ENCODE measurements at regions not wholly inside any gene's neighbourhood (a gene's known extent, or its start where the extent isn't known, plus 50 kb on each side); places are given as distances from the start of the nearest gene placed in this dataset.
A peak's percentile ranks its signal among the peaks of the same experiment; 100 is the strongest.

GRCh38 chr20:63087872-63088680 is 81.3 kb upstream of the BHLHE23 start:
- Mint-ChIP-seq H3K27me3 (no peaks in the 10 kb centered on the region), H3K27ac (no peak overlapping the region), H3K36me3 (ENCODE audit: low read depth) (no peaks in the 10 kb centered on the region), H3K4me3 (no peak overlapping the region), H3K4me1 (no peaks in the 10 kb centered on the region), H3K9me3 (no peaks in the 10 kb centered on the region)
- POLR2A ChIA-PET: no interaction called here
- DNase-seq: no peak
- CTCF ChIA-PET: no interaction called here

GRCh38 chr20:63087236-63087871 is 80.6 kb upstream of the BHLHE23 start:
- H3K27me3 Mint-ChIP-seq: no peaks in the 10 kb centered on the region

DNA sequence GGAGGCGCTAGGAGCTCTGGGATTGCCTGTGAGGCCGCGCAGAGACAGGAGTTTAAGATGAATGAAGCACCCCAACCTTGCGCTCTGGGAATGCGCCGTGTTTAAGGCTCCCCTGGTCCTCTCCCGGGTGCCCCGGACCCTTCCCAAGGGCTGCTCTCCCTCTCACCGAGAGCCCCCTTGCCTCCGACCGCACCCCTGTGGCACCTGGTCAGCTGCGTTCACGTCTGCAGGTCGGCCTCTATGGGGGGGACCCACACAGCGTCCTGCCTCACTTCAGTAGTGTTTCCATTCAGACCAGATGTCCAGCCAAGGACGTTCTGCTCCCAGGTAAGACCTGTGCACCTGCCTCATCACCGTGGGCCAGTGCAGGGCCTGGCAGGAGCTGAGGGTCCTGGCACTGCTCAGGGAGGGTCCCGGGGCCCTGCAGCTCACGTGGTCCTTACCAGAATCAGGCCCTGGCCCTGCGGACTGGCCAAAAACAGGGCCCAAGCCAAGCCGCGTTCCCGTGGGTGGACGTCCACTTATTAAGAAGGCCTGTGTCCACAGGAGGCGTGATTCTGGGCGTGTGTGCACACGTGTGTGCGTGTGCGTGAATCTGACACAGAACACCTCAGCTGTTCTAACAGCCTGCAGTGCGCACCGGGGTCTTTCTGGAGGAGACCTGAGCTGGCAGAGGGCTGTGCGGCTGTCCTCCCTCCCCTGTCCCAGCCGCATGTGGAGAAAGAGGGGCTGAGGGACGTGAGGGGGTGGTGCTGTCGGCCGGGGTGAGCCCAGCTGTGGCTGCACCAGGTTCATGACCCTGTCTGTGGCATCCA is 79.9 kb upstream of the BHLHE23 start:
- POLR2A ChIA-PET: no interaction called here

More at GRCh38 chr20:63087236-63087871, 80.6 kb upstream of the BHLHE23 start:
- Mint-ChIP-seq H3K4me1 (no peaks in the 10 kb centered on the region), H3K36me3 (ENCODE audit: low read depth) (no peaks in the 10 kb centered on the region), H3K27ac (no peak overlapping the region), H3K4me3 (no peak overlapping the region), H3K9me3 (no peaks in the 10 kb centered on the region)
- ChIA-PET POLR2A (no interaction called here), CTCF (no interaction called here)
- no peak for DNase-seq

DNA sequence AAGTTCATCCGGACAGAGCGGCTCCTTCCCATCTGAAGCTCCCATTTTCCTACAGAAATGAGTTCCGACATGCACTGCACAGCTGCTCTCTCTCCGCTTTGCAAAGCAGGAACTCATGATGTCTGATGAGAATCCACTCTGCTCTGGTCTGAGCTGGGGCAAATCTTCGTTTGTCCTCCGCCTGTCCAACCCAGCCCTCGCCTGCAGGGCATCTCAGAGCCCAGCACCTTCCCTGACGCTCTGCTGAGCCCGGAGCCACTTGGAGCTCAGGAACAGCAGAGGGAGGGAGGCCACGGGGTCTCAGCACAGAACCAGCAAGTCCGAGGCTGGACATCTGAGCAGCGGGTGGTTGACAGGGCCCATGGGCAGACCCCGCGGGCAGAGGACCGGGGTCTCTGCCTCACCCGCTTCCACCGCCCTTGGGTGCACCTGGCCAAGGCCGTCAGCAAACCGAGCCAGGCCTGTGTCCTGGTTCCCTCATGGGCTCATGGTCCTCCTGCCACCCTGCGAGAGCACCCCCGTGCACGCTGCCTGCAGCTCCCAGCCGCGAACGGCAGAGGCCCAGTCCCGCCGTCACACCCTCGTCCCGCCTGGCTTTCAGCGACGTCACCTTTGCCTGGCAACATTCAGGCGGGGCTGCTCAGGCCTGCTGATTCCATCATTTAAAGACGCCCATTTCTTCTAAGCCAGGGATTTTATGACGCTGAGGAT is 78.5 kb upstream of the BHLHE23 start:
- DNase-seq: no peak
- Mint-ChIP-seq H3K36me3 (ENCODE audit: low read depth) (no peaks in the 10 kb centered on the region), H3K4me3 (no peak overlapping the region), H3K27ac (no peak overlapping the region), H3K27me3 (no peaks in the 10 kb centered on the region), H3K4me1 (no peaks in the 10 kb centered on the region), H3K9me3 (no peaks in the 10 kb centered on the region)
- CTCF ChIA-PET: no interaction called here
- POLR2A ChIA-PET: no interaction called here

More for the DNA sequence above, 79.9 kb upstream of the BHLHE23 start:
- Mint-ChIP-seq H3K4me1 (no peaks in the 10 kb centered on the region), H3K4me3 (no peak overlapping the region), H3K9me3 (no peaks in the 10 kb centered on the region), H3K36me3 (ENCODE audit: low read depth) (no peaks in the 10 kb centered on the region), H3K27me3 (no peaks in the 10 kb centered on the region), H3K27ac (no peak overlapping the region)
- CTCF ChIA-PET: no interaction called here
- no peak for DNase-seq

- Mint-ChIP-seq H3K27ac (no peak overlapping the region), H3K4me3 (no peak overlapping the region), H3K27me3 (no peaks in the 10 kb centered on the region), H3K4me1 (no peaks in the 10 kb centered on the region), H3K9me3 (no peaks in the 10 kb centered on the region), H3K36me3 (ENCODE audit: low read depth) (no peaks in the 10 kb centered on the region)
- ChIA-PET CTCF (no interaction called here), POLR2A (no interaction called here)
- DNase-seq: no peak
Observed at GRCh38 chr20:63084563-63084927, 77.8 kb upstream of the BHLHE23 start.

DNA sequence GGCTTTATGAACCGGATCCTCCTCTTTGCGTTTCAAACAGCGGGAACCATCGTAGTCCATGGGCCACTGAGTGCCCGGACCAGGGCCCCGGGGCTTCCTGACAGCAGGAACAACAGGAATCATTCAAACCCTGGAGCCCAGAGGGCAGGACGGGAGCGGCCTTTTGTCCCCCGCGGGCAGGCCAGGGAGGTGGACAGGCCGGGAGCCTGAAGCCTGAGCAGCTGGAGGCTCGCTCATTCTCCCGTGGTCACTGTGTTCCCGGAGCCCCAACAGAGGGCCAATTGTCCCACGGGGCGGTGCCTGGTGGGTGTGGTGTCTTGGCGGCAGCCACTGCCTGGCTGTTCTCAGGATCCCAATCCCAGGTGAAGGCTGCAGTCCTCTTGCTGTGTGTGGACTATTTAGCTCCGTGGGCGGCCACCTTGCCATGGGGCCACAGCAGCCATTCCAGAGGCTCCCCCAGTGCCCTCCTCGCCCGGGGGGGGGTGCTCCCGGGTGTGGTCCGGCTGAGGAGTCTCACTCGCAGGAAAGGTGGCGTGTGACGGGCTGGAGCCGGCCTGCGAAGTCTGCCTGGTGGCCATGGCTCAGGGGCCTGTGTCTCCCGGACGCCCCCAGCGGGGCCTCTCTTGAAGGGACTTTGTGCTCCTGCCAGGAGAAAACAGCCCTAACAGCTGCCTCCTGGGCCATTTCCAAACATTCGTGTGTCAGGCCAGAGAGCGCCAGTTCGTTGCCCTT is 77.2 kb upstream of the BHLHE23 start:
- Mint-ChIP-seq H3K27ac (no peak overlapping the region), H3K36me3 (ENCODE audit: low read depth) (no peaks in the 10 kb centered on the region), H3K4me1 (no peaks in the 10 kb centered on the region), H3K27me3 (no peaks in the 10 kb centered on the region), H3K9me3 (no peaks in the 10 kb centered on the region), H3K4me3 (no peak overlapping the region)
- POLR2A ChIA-PET: no interaction called here
- DNase-seq: no peak
- CTCF ChIA-PET: no interaction called here

GRCh38 chr20:63082939-63083735 is 76.4 kb upstream of the BHLHE23 start:
- ChIA-PET CTCF (no interaction called here), POLR2A (no interaction called here)
- no peak for DNase-seq
- Mint-ChIP-seq H3K9me3 (peaks cover 5% of the 10 kb centered on the region), H3K4me3 (no peak overlapping the region), H3K4me1 (no peaks in the 10 kb centered on the region), H3K36me3 (ENCODE audit: low read depth) (no peaks in the 10 kb centered on the region), H3K27me3 (peaks cover 5% of the 10 kb centered on the region), H3K27ac (no peak overlapping the region)

GRCh38 chr20:63082308-63082938 is 75.7 kb upstream of the BHLHE23 start:
- DNase-seq: peak; percentile 57
- Mint-ChIP-seq H3K4me1 (no peaks in the 10 kb centered on the region), H3K36me3 (ENCODE audit: low read depth) (no peaks in the 10 kb centered on the region), H3K9me3 (peaks cover 10% of the 10 kb centered on the region), H3K4me3 (no peak overlapping the region), H3K27ac (no peak overlapping the region), H3K27me3 (peaks cover 11% of the 10 kb centered on the region)
- POLR2A ChIA-PET: no interaction called here
- CTCF ChIA-PET: no interaction called here

DNA sequence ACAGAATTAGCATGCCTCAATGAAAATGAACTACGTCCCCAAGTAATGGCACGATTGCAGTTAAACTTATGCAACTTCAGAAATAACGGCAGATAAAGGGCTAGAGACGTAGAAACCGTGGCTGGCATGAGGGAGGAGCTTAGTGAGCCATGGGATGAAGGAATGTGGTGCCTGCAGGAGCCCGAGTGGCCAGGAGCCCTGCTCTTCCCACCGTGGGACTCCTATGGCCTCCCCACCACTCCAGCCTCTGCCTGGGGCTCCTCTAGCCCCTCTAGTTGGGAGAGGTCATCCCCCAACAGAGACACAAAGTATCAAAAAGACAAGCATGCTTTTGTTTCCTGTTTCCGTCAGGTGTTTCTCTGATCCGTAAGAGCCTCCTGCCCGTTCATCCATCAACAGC is 75.1 kb upstream of the BHLHE23 start:
- H3K27me3 Mint-ChIP-seq: peaks cover 12% of the 10 kb centered on the region

GRCh38 chr20:63081351-63081750 is 74.6 kb upstream of the BHLHE23 start:
- Mint-ChIP-seq H3K9me3 (peaks cover 14% of the 10 kb centered on the region), H3K36me3 (ENCODE audit: low read depth) (no peaks in the 10 kb centered on the region), H3K4me3 (no peak overlapping the region), H3K27ac (no peak overlapping the region), H3K27me3 (peaks cover 13% of the 10 kb centered on the region), H3K4me1 (no peaks in the 10 kb centered on the region)
- DNase-seq: no peak
- ChIA-PET CTCF (no interaction called here), POLR2A (no interaction called here)

More for the DNA sequence above, 75.1 kb upstream of the BHLHE23 start:
- Mint-ChIP-seq H3K36me3 (ENCODE audit: low read depth) (no peaks in the 10 kb centered on the region), H3K4me3 (no peak overlapping the region), H3K9me3 (peaks cover 12% of the 10 kb centered on the region), H3K27ac (no peak overlapping the region), H3K4me1 (no peaks in the 10 kb centered on the region)
- CTCF ChIA-PET: no interaction called here
- DNase-seq: no peak
- POLR2A ChIA-PET: no interaction called here

GRCh38 chr20:63080811-63081210 is 74.0 kb upstream of the BHLHE23 start:
- peaks cover 17% of the 10 kb centered on the region for H3K27me3 Mint-ChIP-seq

DNA sequence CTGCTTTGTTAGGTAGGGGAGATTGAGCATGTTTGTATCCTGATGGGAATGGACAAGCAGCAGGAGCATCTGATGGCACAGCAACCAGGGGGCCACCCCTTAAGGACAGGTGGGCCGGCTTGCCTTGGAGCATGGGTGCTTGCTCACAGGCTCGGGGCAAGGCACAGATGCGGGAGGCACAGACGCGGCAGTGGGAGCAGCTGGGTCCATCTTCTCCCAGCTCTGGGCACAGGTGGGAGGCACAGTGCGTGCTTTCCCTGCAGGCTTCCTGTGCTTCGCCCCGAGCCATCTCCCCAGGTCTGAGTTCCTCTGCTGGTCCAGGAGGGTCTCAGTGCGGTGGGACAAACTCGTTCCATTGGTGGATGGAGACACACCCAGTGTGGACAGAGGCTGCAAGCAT is 73.6 kb upstream of the BHLHE23 start:
- Mint-ChIP-seq H3K27me3 (peaks cover 17% of the 10 kb centered on the region), H3K36me3 (ENCODE audit: low read depth) (no peaks in the 10 kb centered on the region), H3K4me1 (no peaks in the 10 kb centered on the region), H3K27ac (no peak overlapping the region), H3K9me3 (peaks cover 16% of the 10 kb centered on the region), H3K4me3 (no peak overlapping the region)
- ChIA-PET CTCF (no interaction called here), POLR2A (no interaction called here)
- DNase-seq: no peak

More at GRCh38 chr20:63080811-63081210, 74.0 kb upstream of the BHLHE23 start:
- no peak for DNase-seq
- CTCF ChIA-PET: no interaction called here
- POLR2A ChIA-PET: no interaction called here
- H3K4me3 Mint-ChIP-seq: no peak overlapping the region
- no peak overlapping the region for H3K27ac Mint-ChIP-seq
- peaks cover 16% of the 10 kb centered on the region for H3K9me3 Mint-ChIP-seq
- H3K4me1 Mint-ChIP-seq: no peaks in the 10 kb centered on the region
- no peaks in the 10 kb centered on the region for H3K36me3 Mint-ChIP-seq (ENCODE audit: low read depth)

Measured in activated CD4-positive, alpha-beta T cell treated with anti-CD3 and anti-CD28 coated beads, Interleukin-2, amount 10 ng/mL, durations not matched to agents 7 days and 5 days (primary cell).